ENCODE measurements at regions not wholly inside any gene's neighbourhood (a gene's known extent, or its start where the extent isn't known, plus 50 kb on each side); places are given as distances from the start of the nearest gene placed in this dataset.
"Not testable (repeated sequence)": the region's sequence is repeated elsewhere in the genome, so short reads cannot be mapped to it uniquely, and the experiment has no call there.

- in situ Hi-C loops (cut with MboI; ENCODE audit: low pct_unique_long_range_greater_than_20kb, low sequenced_read_pairs); DNase-seq: not testable (repeated sequence)
These were observed 211.5 kb upstream of the SLC38A2 start for GRCh38 chr12:46584098-46584497.

- in situ Hi-C loops (cut with MboI; ENCODE audit: low pct_unique_long_range_greater_than_20kb, low sequenced_read_pairs); DNase-seq: not testable (repeated sequence)
These were observed 209.4 kb upstream of the SLC38A2 start for GRCh38 chr12:46581990-46582389.

- in situ Hi-C loops (cut with MboI; ENCODE audit: low pct_unique_long_range_greater_than_20kb, low sequenced_read_pairs) = no loop called here
- no peak for DNase-seq
These were observed 207.9 kb upstream of the SLC38A2 start for GRCh38 chr12:46580445-46580844.

- in situ Hi-C loops (cut with MboI; ENCODE audit: low pct_unique_long_range_greater_than_20kb, low sequenced_read_pairs) = no loop called here
- no peak for DNase-seq
These were observed 206.9 kb upstream of the SLC38A2 start for GRCh38 chr12:46579474-46579873.

GRCh38 chr12:46578190-46578982 is 205.8 kb upstream of the SLC38A2 start:
- in situ Hi-C loops (cut with MboI; ENCODE audit: low pct_unique_long_range_greater_than_20kb, low sequenced_read_pairs) = no loop called here
- no peak for DNase-seq

GRCh38 chr12:46577063-46577776 is 204.6 kb upstream of the SLC38A2 start:
- in situ Hi-C loops (cut with MboI; ENCODE audit: low pct_unique_long_range_greater_than_20kb, low sequenced_read_pairs) = no loop called here
- DNase-seq = no peak

- no peak for DNase-seq
- in situ Hi-C loops (cut with MboI; ENCODE audit: low pct_unique_long_range_greater_than_20kb, low sequenced_read_pairs) = no loop called here
These were observed 202.3 kb upstream of the SLC38A2 start for GRCh38 chr12:46574847-46575246.

GRCh38 chr12:46573347-46573658 is 200.7 kb upstream of the SLC38A2 start:
- DNase-seq = no peak
- in situ Hi-C loops (cut with MboI; ENCODE audit: low pct_unique_long_range_greater_than_20kb, low sequenced_read_pairs) = no loop called here

- no peak for DNase-seq
- in situ Hi-C loops (cut with MboI; ENCODE audit: low pct_unique_long_range_greater_than_20kb, low sequenced_read_pairs) = no loop called here
These were observed 200.2 kb upstream of the SLC38A2 start for GRCh38 chr12:46572644-46573346.

- no peak for DNase-seq
- in situ Hi-C loops (cut with MboI; ENCODE audit: low pct_unique_long_range_greater_than_20kb, low sequenced_read_pairs) = no loop called here
These were observed 199.0 kb upstream of the SLC38A2 start for GRCh38 chr12:46571608-46572007.

GRCh38 chr12:46569826-46570439 is 197.4 kb upstream of the SLC38A2 start:
- DNase-seq = peak; percentile 22
- in situ Hi-C loops (cut with MboI; ENCODE audit: low pct_unique_long_range_greater_than_20kb, low sequenced_read_pairs) = no loop called here

- DNase-seq = no peak
- in situ Hi-C loops (cut with MboI; ENCODE audit: low pct_unique_long_range_greater_than_20kb, low sequenced_read_pairs) = no loop called here
These were observed 195.1 kb upstream of the SLC38A2 start for GRCh38 chr12:46567667-46568066.

- in situ Hi-C loops (cut with MboI; ENCODE audit: low pct_unique_long_range_greater_than_20kb, low sequenced_read_pairs) = no loop called here
- DNase-seq = no peak
These were observed 190.2 kb upstream of the SLC38A2 start for GRCh38 chr12:46562625-46563225.

GRCh38 chr12:46561769-46562624 is 189.4 kb upstream of the SLC38A2 start:
- DNase-seq; in situ Hi-C loops (cut with MboI; ENCODE audit: low pct_unique_long_range_greater_than_20kb, low sequenced_read_pairs): not testable (repeated sequence)

- in situ Hi-C loops (cut with MboI; ENCODE audit: low pct_unique_long_range_greater_than_20kb, low sequenced_read_pairs) = no loop called here
- DNase-seq = no peak
These were observed 188.3 kb upstream of the SLC38A2 start for GRCh38 chr12:46560874-46561273.

- DNase-seq = no peak
- in situ Hi-C loops (cut with MboI; ENCODE audit: low pct_unique_long_range_greater_than_20kb, low sequenced_read_pairs) = no loop called here
These were observed 187.5 kb upstream of the SLC38A2 start for GRCh38 chr12:46560089-46560488.

GRCh38 chr12:46559311-46559710 is 186.7 kb upstream of the SLC38A2 start:
- in situ Hi-C loops (cut with MboI; ENCODE audit: low pct_unique_long_range_greater_than_20kb, low sequenced_read_pairs) = no loop called here
- no peak for DNase-seq

GRCh38 chr12:46558677-46559076 is 186.1 kb upstream of the SLC38A2 start:
- in situ Hi-C loops (cut with MboI; ENCODE audit: low pct_unique_long_range_greater_than_20kb, low sequenced_read_pairs) = no loop called here
- DNase-seq = no peak
